ENCODE measurements at regions not wholly inside any gene's neighbourhood (a gene's known extent, or its start where the extent isn't known, plus 50 kb on each side); places are given as distances from the start of the nearest gene placed in this dataset.

DNA sequence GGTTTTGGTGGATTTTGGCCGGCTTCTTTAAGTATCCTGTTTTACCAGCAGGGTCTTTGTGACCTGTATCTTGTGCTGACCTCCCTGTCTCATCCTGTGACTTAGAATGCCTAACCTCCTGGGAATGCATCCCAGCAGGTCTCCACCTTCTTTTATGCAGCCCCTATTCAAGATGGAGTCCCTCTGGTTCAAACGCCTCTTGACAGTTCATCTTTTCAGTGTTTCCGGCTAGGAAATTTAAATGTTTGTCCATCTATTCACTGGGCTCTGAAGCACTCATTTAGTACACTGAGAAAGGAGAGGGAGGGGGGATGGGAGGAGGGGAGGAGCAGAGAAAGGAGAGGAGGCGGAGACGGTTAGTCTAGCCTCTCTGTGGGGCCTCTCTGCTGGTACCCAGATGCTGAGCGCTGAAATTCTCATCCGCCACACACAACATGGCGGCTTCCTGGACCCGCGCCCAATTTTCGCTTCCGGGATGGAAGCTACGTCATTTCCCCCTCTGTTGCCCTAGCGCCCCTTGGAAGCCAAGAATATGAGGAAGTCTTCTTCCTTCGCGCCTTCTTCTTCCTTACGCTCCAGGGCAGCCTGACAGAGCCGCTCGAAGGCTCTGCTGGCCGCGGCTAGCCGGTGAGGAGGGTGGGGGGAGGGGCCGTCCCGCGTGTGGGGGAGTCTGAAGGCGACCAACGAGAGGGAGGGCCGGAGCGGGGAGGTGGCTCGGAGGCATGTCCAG lies 69.0 kb upstream of the SYT13 start:
- peak overlapping the region in 1 of 3 experiments; percentile 62 for H3K4me3 ChIP-seq (replicated peaks in 1 of 3; ENCODE audit: low read depth in 2 of 3, low read length in 3 of 3)
- H3K4me2 ChIP-seq (replicated peaks; ENCODE audit: extremely low read depth, low read length, poor library complexity, severe bottlenecking), result peak overlapping the region; percentile 71
- no peaks in the 10 kb centered on the region for H3K79me2 ChIP-seq (ENCODE audit: insufficient read depth, low read length)
- peaks cover 28 to 40% (median 29%) of the 10 kb centered on the region in 3 donors for H3K27me3 Mint-ChIP-seq (ENCODE audit: low read depth in 3 of 3)
- H3K9me3 ChIP-seq (replicated peaks in 1 of 2; ENCODE audit: control insufficient read depth in 1 of 2, insufficient read depth in 1 of 2, low read length in 2 of 2), result peaks cover 0 to 8% of the 10 kb centered on the region in 2 donors
- H3K36me3 Mint-ChIP-seq, result no peaks in the 10 kb centered on the region
- H3K27me3 ChIP-seq (ENCODE audit: control insufficient read depth in 2 of 2, insufficient read depth in 2 of 2, low read length in 2 of 2), result peaks cover 22 to 35% of the 10 kb centered on the region in 2 donors
- H3K36me3 ChIP-seq (replicated peaks in 1 of 2; ENCODE audit: control insufficient read depth in 1 of 2, insufficient read depth in 2 of 2, low read length in 2 of 2), result no peaks in the 10 kb centered on the region
- H3K9me3 Mint-ChIP-seq, result peaks cover 6 to 22% (median 15%) of the 10 kb centered on the region in 7 donors
- intact Hi-C loops (cut with micrococcal nuclease), result no loop called here
- H3K4me1 ChIP-seq (ENCODE audit: control insufficient read depth in 1 of 2, insufficient read depth in 2 of 2, low read length in 2 of 2), result peaks cover 9 to 10% of the 10 kb centered on the region in 2 donors
- H3K27ac Mint-ChIP-seq, result peak overlapping the region in 4 of 7 donors; percentile 16 to 65 (median 42)
- H3K9ac ChIP-seq (ENCODE audit: insufficient read depth, low read length, poor library complexity, severe bottlenecking), result no peak overlapping the region
- no peaks in the 10 kb centered on the region for H4K20me1 ChIP-seq (ENCODE audit: insufficient read depth, low read length)
- H2AFZ ChIP-seq (ENCODE audit: insufficient read depth, low read depth, low read length, poor library complexity, severe bottlenecking), result peak overlapping the region; percentile 79
- no peak overlapping the region for H3K27ac ChIP-seq (ENCODE audit: low read depth in 1 of 2, low read length in 2 of 2)
- TF ChIP-seq, protein P1, sequence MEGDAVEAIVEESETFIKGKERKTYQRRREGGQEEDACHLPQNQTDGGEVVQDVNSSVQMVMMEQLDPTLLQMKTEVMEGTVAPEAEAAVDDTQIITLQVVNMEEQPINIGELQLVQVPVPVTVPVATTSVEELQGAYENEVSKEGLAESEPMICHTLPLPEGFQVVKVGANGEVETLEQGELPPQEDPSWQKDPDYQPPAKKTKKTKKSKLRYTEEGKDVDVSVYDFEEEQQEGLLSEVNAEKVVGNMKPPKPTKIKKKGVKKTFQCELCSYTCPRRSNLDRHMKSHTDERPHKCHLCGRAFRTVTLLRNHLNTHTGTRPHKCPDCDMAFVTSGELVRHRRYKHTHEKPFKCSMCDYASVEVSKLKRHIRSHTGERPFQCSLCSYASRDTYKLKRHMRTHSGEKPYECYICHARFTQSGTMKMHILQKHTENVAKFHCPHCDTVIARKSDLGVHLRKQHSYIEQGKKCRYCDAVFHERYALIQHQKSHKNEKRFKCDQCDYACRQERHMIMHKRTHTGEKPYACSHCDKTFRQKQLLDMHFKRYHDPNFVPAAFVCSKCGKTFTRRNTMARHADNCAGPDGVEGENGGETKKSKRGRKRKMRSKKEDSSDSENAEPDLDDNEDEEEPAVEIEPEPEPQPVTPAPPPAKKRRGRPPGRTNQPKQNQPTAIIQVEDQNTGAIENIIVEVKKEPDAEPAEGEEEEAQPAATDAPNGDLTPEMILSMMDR (IDR thresholded peaks at IDR 0.05), result no peak
- peak overlapping the region; percentile 47 to 66 for H3K4me3 Mint-ChIP-seq
- H3K4me1 Mint-ChIP-seq, result peaks cover 5% of the 10 kb centered on the region
- WGBS (ENCODE audit: insufficient coverage), result 8% methylated on average over 13 of the region's 30 CpGs
- DNase-seq, result peak; percentile 80 to 90 (median 80)

DNA sequence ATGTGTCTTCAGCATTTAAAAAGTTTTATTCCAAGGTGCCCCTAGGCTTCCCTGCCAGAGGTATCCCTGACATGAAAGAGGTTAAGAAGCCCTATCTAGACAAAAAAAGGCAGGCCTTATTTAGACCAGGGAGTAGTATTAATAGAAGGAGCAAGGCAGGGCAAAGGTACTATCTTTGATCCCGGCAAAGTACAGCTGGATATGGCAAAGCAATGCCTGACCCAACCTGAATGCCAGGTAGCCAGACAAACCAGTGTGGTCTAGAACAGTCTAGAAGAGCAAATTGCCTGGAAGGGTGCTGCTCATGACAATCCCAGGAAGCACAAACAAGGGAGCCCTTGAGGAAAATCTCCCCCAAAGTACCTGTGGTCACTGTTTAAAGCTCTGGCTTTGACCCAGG lies 62.6 kb upstream of the SYT13 start:
- H3K27me3 Mint-ChIP-seq (ENCODE audit: low read depth in 3 of 3), result peaks cover 15 to 31% (median 17%) of the 10 kb centered on the region in 3 donors
- no peak overlapping the region for H3K9ac ChIP-seq (ENCODE audit: insufficient read depth, low read length, poor library complexity, severe bottlenecking)
- DNase-seq, result no peak

More for the DNA sequence above, 62.6 kb upstream of the SYT13 start:
- no peak overlapping the region for H2AFZ ChIP-seq (ENCODE audit: insufficient read depth, low read depth, low read length, poor library complexity, severe bottlenecking)
- TF ChIP-seq, protein P1 (IDR thresholded peaks at IDR 0.05), result no peak
- 91% methylated on average over 1 of the region's 1 CpG for WGBS (ENCODE audit: insufficient coverage)
- H3K36me3 ChIP-seq (replicated peaks in 1 of 2; ENCODE audit: control insufficient read depth in 1 of 2, insufficient read depth in 2 of 2, low read length in 2 of 2), result no peaks in the 10 kb centered on the region
- no peaks in the 10 kb centered on the region for H3K4me1 Mint-ChIP-seq
- H3K36me3 Mint-ChIP-seq, result no peaks in the 10 kb centered on the region
- no peaks in the 10 kb centered on the region for H4K20me1 ChIP-seq (ENCODE audit: insufficient read depth, low read length)
- H3K27ac ChIP-seq (ENCODE audit: low read depth in 1 of 2, low read length in 2 of 2), result no peak overlapping the region
- H3K4me3 ChIP-seq (replicated peaks in 1 of 3; ENCODE audit: low read depth in 2 of 3, low read length in 3 of 3), result no peak overlapping the region
- intact Hi-C loops (cut with micrococcal nuclease), result no loop called here
- peaks cover 0 to 5% (median under 1%) of the 10 kb centered on the region in 7 donors for H3K9me3 Mint-ChIP-seq
- no peak overlapping the region for H3K4me2 ChIP-seq (replicated peaks; ENCODE audit: extremely low read depth, low read length, poor library complexity, severe bottlenecking)
- peaks cover 8 to 11% of the 10 kb centered on the region in 2 donors for H3K27me3 ChIP-seq (ENCODE audit: control insufficient read depth in 2 of 2, insufficient read depth in 2 of 2, low read length in 2 of 2)
- H3K4me1 ChIP-seq (ENCODE audit: control insufficient read depth in 1 of 2, insufficient read depth in 2 of 2, low read length in 2 of 2), result no peaks in the 10 kb centered on the region
- no peaks in the 10 kb centered on the region for H3K9me3 ChIP-seq (replicated peaks in 1 of 2; ENCODE audit: control insufficient read depth in 1 of 2, insufficient read depth in 1 of 2, low read length in 2 of 2)
- H3K27ac Mint-ChIP-seq, result no peak overlapping the region
- H3K79me2 ChIP-seq (ENCODE audit: insufficient read depth, low read length), result no peaks in the 10 kb centered on the region
- H3K4me3 Mint-ChIP-seq, result no peak overlapping the region
